ENCODE measurements at regions not wholly inside any gene's neighbourhood (a gene's known extent, or its start where the extent isn't known, plus 50 kb on each side); places are given as distances from the start of the nearest gene placed in this dataset.

- no peak for DNase-seq
These were observed 552.6 kb downstream of the GBA3 start for GRCh38 chr4:23245203-23245832.

DNA sequence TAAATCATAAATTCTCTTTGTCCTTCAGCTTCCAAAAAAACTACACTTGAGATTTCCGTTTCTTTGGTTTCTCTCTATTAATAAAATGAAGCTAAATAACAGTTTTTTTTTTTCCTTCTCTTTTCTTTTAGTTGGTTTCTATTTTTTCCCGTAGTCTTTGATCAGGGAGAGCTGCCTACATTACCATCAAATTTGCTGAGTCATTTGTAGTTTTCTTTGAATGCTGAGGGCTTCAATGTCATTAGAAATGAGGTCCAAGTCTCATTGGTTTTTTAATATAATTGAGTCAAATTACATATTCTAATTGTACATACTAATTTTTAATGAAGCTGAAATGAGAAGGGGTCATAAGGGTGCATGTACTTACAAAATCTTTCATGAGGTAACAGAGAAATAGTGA lies 550.2 kb downstream of the GBA3 start:
- no peak for DNase-seq

GRCh38 chr4:23241408-23241807 lies 548.7 kb downstream of the GBA3 start:
- no peak for DNase-seq

DNA sequence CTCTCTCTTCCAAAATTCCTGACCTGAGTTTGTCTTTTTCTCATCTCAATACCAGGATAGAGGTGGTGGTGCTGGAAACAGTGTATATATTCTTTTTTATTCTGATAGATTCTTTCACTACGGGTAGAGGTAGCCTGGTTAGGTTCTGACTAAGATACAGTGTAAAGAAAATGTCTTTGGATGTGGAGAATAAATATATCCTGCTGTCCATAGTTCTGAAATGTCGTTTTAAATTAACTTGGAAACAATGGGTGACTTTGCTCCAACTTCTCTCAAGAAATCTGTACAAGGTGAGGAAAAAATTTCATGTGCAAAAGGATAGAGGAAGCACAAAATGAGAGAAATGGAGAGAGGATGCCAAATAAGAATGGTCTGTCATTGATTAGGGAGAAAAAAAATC lies 546.1 kb downstream of the GBA3 start:
- no peak for DNase-seq

DNA sequence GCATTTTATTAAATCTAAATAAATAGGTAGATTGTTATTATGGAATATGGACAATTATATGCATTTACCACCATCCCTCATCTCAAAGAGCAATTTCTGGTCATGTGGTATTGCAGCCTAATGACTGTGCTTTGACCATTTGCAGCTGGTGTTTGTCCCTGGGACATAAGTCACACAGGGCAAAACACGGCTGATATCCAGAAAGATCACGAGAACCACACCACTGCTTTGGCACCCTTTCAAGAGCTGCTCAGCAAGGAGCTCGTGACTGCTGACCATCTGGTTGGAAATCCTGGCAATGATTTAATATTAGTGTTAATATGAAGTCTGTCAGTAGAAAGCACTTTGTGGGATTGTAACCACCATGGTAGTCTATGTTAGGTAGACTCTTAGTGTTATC lies 545.0 kb downstream of the GBA3 start:
- peak; percentile 22 to 68 (median 30) for DNase-seq

GRCh38 chr4:23235628-23236390 lies 543.1 kb downstream of the GBA3 start:
- DNase-seq: peak in 1 of 3 donors; percentile 6

GRCh38 chr4:23234716-23235115 lies 542.0 kb downstream of the GBA3 start:
- DNase-seq: no peak

DNA sequence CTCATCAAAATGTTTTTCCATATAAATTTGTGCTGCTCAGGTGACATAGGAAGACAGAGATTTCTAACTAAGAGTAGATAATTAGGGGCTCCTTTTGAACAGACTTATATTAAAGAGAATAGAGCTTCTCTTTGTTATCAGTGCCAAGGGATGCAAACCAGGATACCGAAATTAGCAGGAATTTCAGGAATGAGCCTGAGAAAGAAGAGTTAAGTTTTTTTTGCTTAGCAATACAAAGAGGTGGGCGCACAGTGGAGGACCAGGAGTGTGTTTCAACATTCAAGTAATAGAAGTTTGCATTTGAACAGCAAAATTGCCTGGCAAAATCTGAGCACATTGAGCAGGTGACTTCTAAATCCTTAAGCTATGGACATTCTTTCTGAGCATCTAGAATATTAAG lies 541.3 kb downstream of the GBA3 start:
- no peak for DNase-seq

DNA sequence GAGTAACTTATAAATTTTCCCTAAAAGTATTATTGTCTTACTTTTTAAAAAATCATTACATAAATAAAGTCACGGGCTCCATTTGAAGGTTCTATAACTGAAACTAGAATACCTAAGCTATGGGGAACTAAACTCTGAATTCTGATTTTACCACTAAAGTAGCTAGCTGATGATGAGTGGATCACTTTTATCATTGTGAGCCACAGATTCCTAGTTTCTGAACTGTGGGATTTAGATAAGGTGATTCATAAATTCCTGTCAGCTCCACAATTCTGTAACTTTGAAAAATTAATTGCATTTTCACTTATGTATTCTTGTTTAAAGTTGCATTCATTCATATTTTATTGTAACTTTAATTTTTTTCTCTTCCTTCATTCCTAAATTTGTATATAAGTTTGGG lies 540.9 kb downstream of the GBA3 start:
- no peak for DNase-seq

DNA sequence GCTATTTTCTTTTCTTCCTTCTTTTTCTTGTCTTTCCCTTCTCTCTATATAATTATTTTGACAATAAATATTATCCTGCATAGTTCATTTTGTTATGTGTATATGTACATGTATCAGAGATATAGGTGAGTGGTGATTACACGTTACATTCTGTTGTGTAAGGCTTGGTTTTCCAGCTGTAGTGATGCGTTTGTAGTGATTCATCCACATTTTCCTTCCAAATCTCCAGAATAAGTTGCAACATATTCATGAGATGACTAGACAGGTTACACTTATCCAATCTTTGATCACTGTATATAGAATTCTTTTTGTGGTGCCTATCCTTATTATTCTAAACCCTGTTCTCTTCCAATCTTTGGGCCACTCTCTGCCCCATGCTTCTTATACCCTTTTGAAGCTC lies 540.2 kb downstream of the GBA3 start:
- DNase-seq: no peak

- DNase-seq: no peak
These were observed 532.8 kb downstream of the GBA3 start for GRCh38 chr4:23225564-23225963.

DNA sequence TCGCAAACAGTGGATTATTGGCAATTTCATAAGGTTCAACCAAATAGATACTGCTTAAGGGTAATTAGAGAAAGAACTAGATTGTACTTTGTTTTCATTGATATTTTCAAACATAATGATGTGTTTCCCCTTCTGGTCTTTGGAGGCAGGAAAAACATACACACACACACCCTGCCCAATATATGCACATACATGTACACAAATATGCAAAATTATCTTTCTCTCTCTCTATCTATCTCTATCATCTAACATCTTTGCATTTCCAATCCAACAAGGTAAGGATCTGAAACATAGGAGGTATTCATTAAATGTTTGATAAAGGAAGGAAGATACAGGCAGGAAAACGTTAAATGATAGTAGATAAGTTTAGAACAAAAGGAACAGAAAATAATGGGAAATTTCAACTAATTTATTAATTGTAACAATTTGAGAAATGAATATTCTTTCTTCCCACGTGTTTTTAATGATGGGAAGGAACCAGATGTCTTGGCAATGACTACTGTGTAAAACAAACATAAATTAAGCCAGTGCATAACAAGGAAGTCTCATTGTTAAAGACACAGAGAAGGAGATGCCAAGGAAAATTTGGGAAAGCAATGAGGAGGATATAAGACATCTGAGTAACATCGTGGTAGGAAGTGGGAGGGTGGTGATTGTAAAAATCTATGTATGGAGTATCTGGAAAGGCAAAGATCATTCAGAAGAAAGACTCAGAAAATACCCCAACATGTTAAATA lies 532.1 kb downstream of the GBA3 start:
- no peak for DNase-seq

- no peak for DNase-seq
These were observed 528.2 kb downstream of the GBA3 start for GRCh38 chr4:23220911-23221310.

DNA sequence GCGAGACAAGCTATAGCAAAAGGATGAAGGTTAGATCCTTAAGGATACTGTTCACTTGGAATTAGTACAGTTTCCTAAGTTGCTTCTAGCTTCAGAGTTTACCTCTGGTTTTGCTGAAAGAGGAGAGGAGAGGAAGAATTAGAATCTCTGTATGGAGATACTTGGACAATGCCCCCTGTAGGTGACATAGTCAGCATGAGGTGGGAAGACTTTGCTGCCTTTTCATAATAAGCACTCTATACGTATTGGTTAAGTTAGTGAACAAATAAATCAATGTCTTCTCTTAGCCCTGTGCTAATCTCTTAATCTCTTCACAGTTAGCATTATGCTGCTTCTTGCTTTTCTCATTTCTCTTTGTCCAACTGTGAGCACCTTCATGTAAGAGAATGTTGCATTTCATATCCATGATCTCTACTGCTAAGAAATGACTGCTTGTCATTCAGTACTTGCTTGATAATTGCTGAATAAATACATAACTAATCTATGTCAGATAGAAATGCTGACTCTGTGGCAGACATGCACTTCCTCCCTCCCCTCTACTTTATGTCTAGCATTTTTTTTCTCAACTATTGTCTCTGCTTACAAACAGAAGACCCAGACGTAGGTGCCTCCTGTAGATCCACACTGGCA lies 527.2 kb downstream of the GBA3 start:
- no peak for DNase-seq

DNA sequence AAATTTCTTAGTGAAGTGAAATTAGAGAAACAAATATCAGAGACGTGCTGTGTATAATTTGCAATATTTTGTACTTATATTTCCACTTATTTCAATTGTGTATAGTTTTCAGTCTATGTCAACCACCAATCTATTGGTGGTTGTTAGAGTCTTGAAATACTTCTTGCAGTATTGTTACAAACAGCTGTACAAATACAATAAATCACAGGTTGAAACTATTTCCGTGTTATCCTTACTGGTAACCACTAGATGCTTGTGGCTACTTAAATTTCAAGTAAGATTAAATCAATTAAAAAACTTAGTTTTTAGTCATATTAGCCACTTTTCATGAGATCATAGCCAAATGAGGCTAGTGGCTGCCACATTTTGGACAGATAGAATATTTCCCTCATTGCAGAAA lies 520.5 kb downstream of the GBA3 start:
- no peak for DNase-seq

DNA sequence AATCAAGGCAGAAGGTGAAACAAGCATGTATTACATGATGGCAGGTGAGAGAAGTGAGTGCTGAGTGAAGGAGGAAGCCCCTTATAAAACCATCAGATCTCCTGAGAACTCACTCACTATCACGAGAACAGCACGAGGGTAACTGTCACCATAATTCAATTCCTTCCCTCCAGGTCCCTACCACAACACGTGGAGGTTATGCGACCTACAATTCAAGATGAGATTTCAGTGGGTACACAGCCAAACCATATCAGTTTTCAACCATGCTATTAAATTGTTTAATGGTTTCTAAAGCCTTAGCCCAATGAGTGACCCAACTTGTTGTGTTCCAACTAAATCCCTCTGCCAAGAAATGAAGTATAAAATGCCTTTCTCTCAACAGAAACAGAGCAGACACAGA lies 519.8 kb downstream of the GBA3 start:
- no peak for DNase-seq

DNA sequence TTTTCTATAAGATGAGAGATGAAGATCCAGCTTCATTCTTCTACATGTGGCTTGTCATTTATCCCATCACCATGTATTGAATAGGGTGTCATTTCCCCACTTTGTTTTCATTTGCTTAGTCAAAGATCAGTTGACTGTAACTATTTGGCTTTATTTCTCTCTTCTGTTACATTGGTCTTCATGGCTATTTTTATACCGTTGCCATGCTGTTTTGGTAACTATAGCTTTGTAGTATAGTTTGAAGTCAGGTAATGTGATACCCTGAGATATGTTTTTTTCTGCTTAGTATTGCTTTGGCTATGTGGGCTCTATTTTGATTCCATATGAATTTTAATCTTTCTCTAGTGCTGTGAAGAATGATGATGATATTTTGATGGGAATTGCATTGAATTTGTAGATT lies 514.3 kb downstream of the GBA3 start:
- DNase-seq: no peak

DNA sequence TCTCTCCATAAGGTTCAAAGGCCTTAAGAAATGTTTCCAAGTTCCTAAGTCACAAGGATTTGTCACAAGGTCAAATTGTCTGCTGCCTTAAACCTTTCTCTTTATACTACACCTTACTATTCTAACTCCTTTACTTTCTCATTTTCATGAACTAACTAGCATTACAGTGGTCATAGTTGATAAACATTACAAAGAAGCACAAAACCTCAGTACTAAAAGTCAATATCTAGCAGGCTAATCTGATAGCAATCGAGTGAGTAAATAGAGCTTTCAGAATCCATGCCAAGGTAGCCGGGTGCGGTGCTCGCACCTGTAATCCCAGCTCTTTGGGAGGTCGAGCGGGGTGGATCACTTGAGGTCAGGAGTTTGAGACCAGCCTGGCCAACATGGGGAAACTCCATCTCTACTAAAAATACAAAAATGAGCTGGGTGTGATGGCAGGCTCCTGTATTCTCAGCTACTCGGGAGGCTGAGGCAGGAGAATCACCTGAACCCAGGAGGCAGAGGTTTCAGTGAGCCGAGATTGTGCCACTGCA lies 510.0 kb downstream of the GBA3 start:
- no peak for DNase-seq

DNA sequence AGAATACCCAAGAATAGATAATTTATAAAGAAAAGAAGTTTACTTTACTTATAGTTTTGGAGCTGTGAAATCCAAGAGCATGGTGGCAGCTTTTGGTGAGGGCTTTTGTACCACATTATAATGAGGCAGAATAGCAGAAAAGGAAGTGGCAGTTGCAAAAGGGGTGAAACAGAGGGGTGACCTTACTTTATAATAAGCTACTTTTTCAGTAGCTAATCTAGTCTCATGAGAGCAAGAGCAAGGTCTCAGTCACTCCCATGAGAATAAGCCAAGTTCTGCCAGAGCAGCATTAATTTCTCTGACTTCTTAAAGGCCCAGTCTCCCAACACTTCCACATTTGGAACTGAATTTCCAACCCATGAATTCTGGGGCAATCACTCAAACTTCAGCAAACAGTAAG lies 502.0 kb downstream of the GBA3 start:
- DNase-seq: no peak

DNA sequence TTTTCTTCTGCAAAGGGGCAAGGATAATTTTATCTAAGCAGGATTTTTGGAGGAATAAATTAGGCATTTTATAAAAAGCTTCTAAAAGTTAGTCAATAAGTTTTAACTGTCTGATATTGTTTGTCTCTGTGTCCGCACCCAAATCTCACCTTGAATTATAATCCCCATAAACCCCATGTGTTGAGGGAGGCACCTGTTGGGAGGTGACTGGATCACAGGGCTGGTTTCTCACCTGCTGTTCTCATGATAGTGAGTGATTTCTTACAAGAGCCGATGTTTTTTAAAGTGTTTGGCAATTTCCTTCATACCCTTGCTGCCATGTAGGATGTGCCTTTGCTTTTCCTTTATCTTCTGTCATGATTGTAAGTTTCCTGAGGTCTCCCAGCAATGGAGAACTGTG lies 481.4 kb downstream of the GBA3 start:
- DNase-seq: no peak

DNA sequence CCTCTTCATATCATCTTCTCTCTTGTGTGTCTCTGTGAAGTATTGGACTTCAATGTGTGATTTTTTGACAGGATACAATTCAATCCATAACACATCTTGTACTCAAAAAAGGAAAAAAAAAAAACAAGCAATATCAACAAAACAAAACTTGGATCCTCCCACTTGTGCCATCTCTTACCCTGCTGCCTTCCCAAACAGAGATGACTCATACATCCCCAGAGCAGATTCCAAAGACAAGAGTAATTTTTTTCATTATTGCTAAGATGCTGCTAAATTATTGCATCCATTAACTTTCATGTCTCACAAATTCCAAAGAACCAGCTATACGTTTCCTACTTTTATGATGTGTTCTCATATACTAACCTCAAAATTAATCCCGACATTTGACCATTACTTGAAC lies 479.2 kb downstream of the GBA3 start:
- DNase-seq: peak in 1 of 3 donors; percentile 2

- DNase-seq: no peak
These were observed 477.0 kb downstream of the GBA3 start for GRCh38 chr4:23169608-23170311.
